Hindlimb muscle (tissue), 1 donor: ENCODE measurements at regions not wholly inside any gene's neighbourhood (a gene's known extent, or its start where the extent isn't known, plus 50 kb on each side); places are given as distances from the start of the nearest gene placed in this dataset.
"Not testable (repeated sequence)": the region's sequence is repeated elsewhere in the genome, so short reads cannot be mapped to it uniquely, and the experiment has no call there.

Source experiments
- DNase-seq: peaks from one replicate; pipeline ENCODE4 v3.0.0-alpha.2; 2013

- no peak for DNase-seq
Observed at GRCh38 chr2:43146083-43146482, 80.3 kb downstream of the ZFP36L2 start.

- DNase-seq = no peak
Observed at GRCh38 chr2:43144263-43144662, 82.1 kb downstream of the ZFP36L2 start.

GRCh38 chr2:43143756-43144155 lies 82.7 kb downstream of the ZFP36L2 start:
- DNase-seq = no peak

- DNase-seq = no peak
Observed at GRCh38 chr2:43142921-43143438, 83.4 kb downstream of the ZFP36L2 start.

GRCh38 chr2:43141636-43142151 lies 84.7 kb downstream of the ZFP36L2 start:
- not testable (repeated sequence) for DNase-seq

DNA sequence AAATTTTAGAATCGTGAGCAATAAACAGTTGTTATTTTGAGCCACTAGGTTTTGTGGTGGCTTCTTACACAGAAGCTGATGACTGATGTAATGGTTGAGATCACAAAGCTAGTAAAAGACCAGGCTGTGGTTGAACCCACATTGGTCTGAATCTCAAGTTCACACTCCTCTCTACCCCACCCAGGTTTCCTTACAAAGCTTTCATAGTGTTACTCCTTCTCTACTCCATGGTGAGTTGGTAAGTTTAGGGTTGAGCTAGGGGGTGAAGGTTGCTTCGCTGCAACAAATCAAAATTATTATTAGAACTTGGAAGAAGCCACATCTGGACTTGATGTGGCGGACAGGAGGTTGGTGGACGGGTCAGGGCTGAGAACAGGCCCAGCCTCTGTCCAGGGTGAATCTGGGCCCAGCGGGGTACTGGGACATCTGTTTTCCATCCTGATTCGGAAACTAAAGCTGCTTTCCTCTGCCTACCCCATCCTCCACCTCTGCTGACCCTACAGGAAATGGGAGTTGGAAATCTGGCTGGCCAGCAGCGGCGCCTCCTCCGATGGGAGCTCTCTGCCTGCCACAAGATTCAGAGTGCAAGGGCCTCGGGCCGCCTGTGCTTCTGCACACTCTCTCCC lies 86.3 kb downstream of the ZFP36L2 start:
- DNase-seq = no peak

- no peak for DNase-seq
Observed at GRCh38 chr2:43139501-43139900, 86.9 kb downstream of the ZFP36L2 start.

DNA sequence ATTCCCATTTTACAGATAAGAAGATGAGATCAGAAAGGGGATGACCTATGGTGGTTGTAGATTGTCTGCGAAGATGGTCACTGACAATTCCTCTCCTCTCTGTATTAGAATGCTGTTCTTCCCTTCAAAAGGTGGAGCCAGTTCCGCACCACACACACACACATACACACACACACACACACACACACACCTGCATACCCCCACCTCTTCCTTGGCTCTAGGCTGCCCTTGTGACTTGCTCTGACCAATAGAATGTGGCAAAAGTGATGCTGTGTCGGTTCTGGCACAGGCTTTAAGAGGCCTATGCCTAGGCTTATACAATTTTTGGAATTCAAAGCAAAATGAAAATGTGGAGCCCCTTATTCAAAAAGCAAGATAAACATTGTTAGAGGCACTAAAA lies 88.0 kb downstream of the ZFP36L2 start:
- DNase-seq = no peak

GRCh38 chr2:43136876-43137275 lies 89.5 kb downstream of the ZFP36L2 start:
- no peak for DNase-seq

DNA sequence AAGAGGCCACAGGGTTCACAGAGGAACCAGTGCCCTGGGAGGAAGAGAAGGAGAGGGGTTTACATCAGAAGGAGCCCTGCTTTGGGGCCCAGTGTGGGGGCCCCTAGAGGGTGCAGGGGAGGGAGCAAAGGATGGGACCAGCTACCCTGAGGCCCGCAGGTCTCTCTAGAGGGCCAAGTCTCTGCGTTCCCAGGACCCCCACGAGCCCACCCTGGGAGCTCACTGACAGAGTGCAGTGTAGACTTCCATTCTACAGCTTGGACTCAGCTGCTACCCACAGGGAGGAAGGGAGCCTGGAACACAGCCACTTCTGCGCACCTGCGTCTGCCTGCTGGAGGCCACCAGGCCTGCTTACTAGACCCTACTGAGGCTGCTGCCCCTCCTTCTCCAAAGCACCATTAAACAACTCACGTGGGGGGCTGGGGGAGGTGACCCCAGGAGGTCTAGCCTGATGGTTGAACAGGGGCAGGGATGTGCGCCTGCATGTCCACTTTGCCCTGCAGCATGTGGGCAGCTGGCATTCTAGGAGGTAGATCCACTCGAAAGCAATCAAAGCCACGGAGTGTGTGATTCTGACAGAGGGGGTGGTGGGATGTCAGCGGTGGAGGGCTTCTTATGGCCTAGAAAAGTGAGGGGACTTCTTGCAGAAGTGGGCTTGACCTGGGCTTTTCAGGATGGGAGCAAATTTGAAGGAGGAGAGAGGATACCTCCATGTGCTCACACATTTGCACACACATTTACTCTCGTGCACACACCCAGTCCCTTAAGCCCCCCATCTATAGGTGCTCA lies 90.2 kb downstream of the ZFP36L2 start:
- no peak for DNase-seq

DNA sequence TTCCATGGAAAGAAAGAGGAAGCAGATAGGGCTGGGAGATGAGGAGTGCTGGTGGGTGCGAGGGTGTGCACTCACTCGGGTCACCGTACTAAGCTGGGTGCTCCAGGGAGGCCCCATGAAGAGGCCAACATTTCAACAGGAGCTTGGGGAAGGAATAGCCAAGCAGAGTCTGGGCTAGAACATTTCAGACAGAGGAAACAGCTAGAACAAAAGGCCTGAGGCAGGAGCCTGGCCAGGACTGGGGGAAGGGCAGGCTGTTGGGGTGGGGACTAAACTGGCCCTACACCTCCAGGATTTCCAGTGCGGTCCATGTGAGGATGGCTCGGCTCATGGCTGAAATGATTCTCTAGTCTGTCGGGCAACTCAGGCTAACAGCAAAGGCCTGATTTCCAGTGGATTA lies 90.8 kb downstream of the ZFP36L2 start:
- DNase-seq = no peak

DNA sequence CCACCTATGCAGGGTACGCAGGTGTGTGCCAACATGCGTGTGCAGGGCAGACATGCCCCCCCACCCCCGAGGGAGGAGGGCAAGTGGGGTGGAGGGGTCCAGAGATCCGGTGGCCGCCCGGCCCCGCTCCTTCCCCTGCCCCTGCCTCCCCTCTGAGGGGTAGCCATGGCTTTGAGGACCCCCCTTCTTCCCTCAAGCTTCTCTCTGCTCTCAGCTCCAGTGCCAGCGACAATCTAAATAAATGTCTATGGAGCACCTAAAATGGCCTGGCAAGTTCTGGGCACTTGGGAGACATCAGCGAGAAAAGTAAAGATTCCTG lies 91.9 kb downstream of the ZFP36L2 start:
- DNase-seq = no peak

DNA sequence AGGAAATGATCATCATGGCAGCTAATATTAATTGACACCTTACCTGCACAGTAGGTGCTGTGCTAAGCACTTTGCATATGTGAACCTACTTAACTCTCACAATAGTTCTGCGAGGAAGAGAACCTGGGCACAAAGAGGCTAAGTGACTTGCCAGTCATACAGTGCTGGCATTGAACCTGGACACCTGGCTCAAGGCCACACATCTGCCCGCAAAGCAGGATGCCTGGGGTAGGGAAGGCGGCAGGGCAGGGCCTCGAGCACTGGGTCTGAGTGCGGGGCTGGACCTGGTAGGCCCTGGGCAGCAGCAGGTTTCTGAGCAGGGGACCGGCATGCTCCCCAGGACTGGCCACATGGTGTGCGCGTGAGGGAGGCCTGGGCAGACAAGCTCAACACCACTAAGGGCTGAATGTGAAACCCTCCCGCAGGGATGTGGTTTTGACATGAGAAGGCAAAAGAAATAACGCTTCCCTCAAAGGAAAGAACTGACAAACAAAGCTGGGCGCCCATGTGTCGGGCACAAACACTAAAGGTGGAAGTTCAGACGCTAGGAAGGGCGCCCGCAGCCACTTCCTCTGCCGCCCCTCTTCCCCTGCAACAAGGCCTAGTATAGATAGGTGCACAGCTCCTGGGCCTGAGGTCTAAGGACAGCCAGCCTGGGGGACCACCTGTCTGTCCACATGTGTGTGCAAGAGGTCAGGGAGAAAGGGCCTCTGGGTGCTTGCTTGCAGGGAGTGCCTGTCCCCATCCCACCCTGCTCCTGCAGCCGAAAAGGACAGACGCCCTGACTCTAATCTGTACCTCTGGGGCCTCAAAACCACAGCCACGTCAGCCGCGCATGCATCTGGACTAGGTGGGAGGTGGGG lies 92.5 kb downstream of the ZFP36L2 start:
- DNase-seq = no peak

- no peak for DNase-seq
Observed at GRCh38 chr2:43133336-43133707, 93.1 kb downstream of the ZFP36L2 start.

DNA sequence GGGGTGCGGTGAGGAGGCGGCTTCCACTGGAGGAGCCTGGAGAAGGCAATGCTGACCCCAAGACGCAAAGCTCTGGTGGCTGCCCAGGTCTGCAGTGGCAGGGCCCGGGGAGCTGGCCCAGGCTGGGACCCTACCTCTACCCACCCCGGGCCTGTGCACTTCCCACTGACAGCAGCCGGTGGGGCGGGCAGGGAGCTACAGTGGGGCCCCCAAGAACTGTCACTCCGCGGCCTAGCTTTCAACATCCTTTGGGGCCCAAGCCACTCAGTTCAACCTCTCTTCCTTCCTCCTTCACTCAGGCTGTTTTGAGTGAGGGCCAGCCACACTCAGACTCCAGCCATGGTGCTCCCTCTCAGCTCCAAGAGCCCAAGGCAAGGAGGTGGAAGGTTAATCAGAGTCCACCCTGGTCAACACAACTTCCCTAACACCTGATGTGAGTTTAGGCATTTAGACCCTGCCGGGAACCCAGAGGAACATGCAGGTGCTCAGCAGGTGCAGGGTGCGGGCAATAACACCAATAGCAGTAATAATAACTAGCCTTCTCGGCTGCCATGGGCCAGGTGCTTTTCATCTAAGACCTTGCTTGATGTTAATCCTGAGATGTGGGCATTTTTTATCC lies 93.6 kb downstream of the ZFP36L2 start:
- no peak for DNase-seq

DNA sequence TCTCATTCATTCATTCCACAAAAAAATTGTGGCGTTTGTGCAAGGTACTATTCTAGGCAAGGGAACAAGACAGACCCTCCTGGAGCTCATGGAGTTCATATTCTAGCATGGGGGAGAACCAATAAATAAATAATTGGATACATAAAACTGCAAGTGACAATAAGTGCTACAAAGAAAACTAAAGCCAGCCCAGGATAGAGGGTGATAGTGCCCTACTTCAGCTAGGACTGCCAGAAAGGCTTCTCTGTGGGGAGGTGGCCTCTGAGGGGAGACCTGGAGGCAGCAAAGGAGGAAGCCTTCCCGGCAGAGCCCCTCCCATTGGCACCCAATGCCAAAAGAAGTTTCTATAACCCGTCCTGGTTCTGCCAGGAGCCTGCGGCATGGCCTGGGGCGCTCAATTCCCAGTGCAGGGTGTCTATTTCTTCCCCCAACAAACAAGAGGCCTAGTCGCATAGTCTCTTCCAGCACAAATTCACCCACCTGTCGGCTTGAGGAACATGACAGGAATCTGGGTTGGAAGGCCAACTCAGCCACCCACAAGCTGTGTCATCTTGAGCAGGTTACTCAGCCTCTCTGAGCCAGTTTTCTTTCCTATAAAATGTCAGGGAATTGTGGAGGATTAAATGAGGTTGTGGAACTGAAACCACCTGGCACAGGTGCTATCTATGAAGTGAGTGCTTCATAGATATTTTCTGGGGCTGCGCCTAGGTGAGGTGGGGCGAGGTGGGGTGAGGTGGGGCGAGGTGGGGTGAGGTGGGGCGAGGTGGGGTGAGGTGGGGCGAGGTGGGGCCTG lies 94.3 kb downstream of the ZFP36L2 start:
- no peak for DNase-seq

- DNase-seq = no peak
Observed at GRCh38 chr2:43131051-43131889, 95.1 kb downstream of the ZFP36L2 start.

GRCh38 chr2:43130548-43130875 lies 95.9 kb downstream of the ZFP36L2 start:
- DNase-seq = no peak

GRCh38 chr2:43129676-43130547 lies 96.5 kb downstream of the ZFP36L2 start:
- no peak for DNase-seq

DNA sequence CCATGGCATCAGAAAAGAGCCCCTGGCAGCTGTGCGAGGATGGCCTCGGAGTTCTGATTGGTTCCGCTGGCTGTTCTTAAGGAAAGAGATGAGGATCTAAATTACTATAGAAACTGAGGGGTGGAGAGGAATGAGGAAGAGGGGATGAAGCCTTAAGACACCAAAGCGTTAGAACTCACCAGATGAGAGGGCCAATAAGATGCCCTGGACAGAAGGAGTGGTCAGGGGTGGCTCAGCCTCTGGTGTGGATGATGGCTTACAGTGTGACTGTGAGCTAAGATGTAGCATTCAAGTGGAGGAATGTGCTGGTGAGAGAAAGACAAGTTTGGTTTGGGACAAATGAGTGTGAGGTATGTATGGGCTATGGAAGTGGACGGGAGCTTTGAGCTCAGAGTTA lies 97.8 kb downstream of the ZFP36L2 start:
- DNase-seq = no peak
